ENCODE measurements at regions not wholly inside any gene's neighbourhood (a gene's known extent, or its start where the extent isn't known, plus 50 kb on each side); places are given as distances from the start of the nearest gene placed in this dataset.

DNA sequence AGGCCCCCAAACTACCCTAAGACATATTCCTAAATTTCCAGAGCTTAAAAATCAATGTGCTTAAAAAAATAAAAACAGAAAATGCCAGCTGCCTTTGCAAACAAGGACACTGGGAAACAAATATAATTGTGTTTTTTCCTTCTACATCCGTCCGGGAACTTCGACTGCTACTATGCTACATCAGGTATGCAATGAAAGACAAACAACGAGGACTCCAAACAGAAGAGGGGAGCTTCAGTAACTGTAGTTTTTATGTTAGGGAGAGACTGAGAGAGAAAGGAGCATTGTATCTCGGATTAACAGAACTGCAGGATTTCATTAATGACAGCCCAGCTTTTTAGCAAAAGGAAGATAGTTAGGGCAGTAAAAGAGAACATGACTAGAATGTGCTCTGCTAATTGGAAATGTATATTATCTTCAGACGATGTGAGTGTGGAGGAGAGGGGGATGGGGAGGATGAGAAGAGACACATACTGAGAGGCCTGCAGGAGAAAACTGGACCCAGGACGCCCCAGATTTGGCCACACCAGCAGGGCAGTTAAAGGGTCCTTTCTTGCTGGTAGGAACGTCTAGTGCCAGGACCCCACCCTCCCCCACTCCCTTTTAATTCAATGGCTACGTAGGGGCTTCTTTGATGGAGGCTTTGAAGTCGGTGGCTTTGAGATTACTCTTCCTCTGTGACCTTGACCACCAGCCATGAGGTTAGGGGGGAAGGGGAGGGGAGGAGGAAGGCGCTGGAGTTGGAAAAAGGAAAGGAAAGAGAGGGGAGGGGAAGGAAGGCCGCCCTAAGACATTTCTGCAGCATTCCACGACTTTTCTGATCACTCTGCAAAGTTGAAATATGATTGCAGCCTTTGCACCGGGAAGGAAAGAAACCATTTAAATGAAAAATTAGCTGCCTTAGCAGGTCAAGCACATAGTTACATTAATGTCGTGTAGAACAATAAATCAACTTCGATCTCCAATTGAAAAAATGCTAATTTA, 187.1 kb downstream of the BLID start:
- TF ChIP-seq TCF7L2 (IDR thresholded peaks at IDR 0.05; ENCODE audit: low read depth, low read length) (no peak), SIN3A (IDR thresholded peaks at IDR 0.05; ENCODE audit: borderline replicate concordance, insufficient read depth, low read depth, low read length) (no peak), POLR2AphosphoS5 (IDR thresholded peaks at IDR 0.05; ENCODE audit: low read depth, low read length) (no peak)
- TF ChIP-seq, protein P1, sequence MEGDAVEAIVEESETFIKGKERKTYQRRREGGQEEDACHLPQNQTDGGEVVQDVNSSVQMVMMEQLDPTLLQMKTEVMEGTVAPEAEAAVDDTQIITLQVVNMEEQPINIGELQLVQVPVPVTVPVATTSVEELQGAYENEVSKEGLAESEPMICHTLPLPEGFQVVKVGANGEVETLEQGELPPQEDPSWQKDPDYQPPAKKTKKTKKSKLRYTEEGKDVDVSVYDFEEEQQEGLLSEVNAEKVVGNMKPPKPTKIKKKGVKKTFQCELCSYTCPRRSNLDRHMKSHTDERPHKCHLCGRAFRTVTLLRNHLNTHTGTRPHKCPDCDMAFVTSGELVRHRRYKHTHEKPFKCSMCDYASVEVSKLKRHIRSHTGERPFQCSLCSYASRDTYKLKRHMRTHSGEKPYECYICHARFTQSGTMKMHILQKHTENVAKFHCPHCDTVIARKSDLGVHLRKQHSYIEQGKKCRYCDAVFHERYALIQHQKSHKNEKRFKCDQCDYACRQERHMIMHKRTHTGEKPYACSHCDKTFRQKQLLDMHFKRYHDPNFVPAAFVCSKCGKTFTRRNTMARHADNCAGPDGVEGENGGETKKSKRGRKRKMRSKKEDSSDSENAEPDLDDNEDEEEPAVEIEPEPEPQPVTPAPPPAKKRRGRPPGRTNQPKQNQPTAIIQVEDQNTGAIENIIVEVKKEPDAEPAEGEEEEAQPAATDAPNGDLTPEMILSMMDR (IDR thresholded peaks at IDR 0.05), result no peak
- TF ChIP-seq, protein P2, sequence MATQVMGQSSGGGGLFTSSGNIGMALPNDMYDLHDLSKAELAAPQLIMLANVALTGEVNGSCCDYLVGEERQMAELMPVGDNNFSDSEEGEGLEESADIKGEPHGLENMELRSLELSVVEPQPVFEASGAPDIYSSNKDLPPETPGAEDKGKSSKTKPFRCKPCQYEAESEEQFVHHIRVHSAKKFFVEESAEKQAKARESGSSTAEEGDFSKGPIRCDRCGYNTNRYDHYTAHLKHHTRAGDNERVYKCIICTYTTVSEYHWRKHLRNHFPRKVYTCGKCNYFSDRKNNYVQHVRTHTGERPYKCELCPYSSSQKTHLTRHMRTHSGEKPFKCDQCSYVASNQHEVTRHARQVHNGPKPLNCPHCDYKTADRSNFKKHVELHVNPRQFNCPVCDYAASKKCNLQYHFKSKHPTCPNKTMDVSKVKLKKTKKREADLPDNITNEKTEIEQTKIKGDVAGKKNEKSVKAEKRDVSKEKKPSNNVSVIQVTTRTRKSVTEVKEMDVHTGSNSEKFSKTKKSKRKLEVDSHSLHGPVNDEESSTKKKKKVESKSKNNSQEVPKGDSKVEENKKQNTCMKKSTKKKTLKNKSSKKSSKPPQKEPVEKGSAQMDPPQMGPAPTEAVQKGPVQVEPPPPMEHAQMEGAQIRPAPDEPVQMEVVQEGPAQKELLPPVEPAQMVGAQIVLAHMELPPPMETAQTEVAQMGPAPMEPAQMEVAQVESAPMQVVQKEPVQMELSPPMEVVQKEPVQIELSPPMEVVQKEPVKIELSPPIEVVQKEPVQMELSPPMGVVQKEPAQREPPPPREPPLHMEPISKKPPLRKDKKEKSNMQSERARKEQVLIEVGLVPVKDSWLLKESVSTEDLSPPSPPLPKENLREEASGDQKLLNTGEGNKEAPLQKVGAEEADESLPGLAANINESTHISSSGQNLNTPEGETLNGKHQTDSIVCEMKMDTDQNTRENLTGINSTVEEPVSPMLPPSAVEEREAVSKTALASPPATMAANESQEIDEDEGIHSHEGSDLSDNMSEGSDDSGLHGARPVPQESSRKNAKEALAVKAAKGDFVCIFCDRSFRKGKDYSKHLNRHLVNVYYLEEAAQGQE (IDR thresholded peaks at IDR 0.05; ENCODE audit: insufficient read depth in 1 of 2, low read depth in 2 of 2, low read length in 1 of 2), result no peak
- Histone ChIP-seq H3K27ac (ENCODE audit: low read length) (no peak overlapping the region), H3K27me3 (ENCODE audit: control insufficient read depth, insufficient read depth, low read length) (no peaks in the 10 kb centered on the region), H3K36me3 (ENCODE audit: control insufficient read depth, insufficient read depth, low read length) (no peaks in the 10 kb centered on the region), H3K9me3 (ENCODE audit: control insufficient read depth, insufficient read depth, low read depth, low read length) (no peaks in the 10 kb centered on the region), H3K4me1 (ENCODE audit: control insufficient read depth, insufficient read depth, low read length) (no peaks in the 10 kb centered on the region), H3K4me3 (ENCODE audit: low read depth in 2 of 2, low read length in 2 of 2) (no peak overlapping the region; a peak in 1 of 4 replicates)
- DNase-seq (ENCODE audit: low read depth, low spot score) (no peak), ATAC-seq (no peak)
- BruUV-seq (replicated peaks), result no TSS peak
- intact Hi-C loops (cut with micrococcal nuclease; ENCODE audit: unreplicated experiment) (no loop called here), in situ Hi-C loops (cut with HindIII; ENCODE audit: low pct_unique_long_range_greater_than_20kb, low sequenced_read_pairs) (no loop called here)
- ChIA-PET CTCF (no interaction called here), POLR2A (no interaction called here)

DNA sequence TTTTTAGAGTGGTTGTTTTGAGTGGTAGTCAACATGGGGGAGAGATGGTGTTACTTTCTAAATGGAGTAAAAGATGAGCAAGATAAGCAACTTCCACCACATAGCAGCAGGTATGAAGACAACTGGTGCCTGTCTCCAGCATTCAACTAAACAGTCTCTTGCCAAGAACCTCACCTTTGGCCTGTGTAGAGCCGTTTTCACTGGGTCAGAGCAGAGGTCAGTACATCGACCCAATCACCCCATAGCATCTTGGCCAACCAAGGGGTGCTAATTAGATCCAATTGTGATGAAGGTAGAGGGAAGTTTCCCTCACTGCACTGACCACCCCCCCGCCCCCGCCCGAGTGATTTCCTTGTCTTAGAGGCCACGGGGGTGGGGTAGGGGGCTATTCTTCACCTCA, 188.2 kb downstream of the BLID start:
- no TSS peak for BruUV-seq (replicated peaks)
- ATAC-seq (no peak), DNase-seq (ENCODE audit: low read depth, low spot score) (no peak)
- intact Hi-C loops (cut with micrococcal nuclease; ENCODE audit: unreplicated experiment), result no loop called here
- in situ Hi-C loops (cut with HindIII; ENCODE audit: low pct_unique_long_range_greater_than_20kb, low sequenced_read_pairs), result no loop called here
- H3K4me3 ChIP-seq (ENCODE audit: low read depth in 2 of 2, low read length in 2 of 2), result no peak overlapping the region
- H3K27ac ChIP-seq (ENCODE audit: low read length), result no peak overlapping the region
- CTCF ChIA-PET, result no interaction called here
- POLR2A ChIA-PET, result no interaction called here
- no peaks in the 10 kb centered on the region for H3K36me3 ChIP-seq (ENCODE audit: control insufficient read depth, insufficient read depth, low read length)
- no peaks in the 10 kb centered on the region for H3K4me1 ChIP-seq (ENCODE audit: control insufficient read depth, insufficient read depth, low read length)
- TF ChIP-seq, protein P1 (IDR thresholded peaks at IDR 0.05), result no peak
- no peak for TF ChIP-seq TCF7L2 (IDR thresholded peaks at IDR 0.05; ENCODE audit: low read depth, low read length)
- no peaks in the 10 kb centered on the region for H3K27me3 ChIP-seq (ENCODE audit: control insufficient read depth, insufficient read depth, low read length)
- H3K9me3 ChIP-seq (ENCODE audit: control insufficient read depth, insufficient read depth, low read depth, low read length), result no peaks in the 10 kb centered on the region

Data from Panc1 (cell line).